BJ (cell line): ENCODE measurements at regions not wholly inside any gene's neighbourhood (a gene's known extent, or its start where the extent isn't known, plus 50 kb on each side); places are given as distances from the start of the nearest gene placed in this dataset.

Experiments used
- CTCF ChIA-PET: fragments of 350-600 bp; formaldehyde crosslinking; extraction: SDS; loops from one replicate; lab custom pipeline; 2021; ENCODE audit warnings: antibody characterized with exemption, inconsistent platforms; lab: Yijun Ruan, JAX
- POLR2A ChIA-PET: fragments of 300-600 bp; sonication (Branson Sonifier 250); formaldehyde crosslinking; extraction: SDS; loops from one replicate; lab custom pipeline; 2021; ENCODE audit warnings: antibody characterized with exemption; lab: Charles Lee
- DNase-seq: peaks from one replicate; pipeline ENCODE4 v3.0.0-alpha.2; 2011; ENCODE audit warnings: low read depth
- H3K27me3 ChIP-seq: 2 replicates; pipeline ENCODE4 v1.6.0; 2011; ENCODE audit warnings: low read length; ENCODE audit not compliant: control insufficient read depth, insufficient read depth
- H3K36me3 ChIP-seq: 2 replicates; pipeline ENCODE4 v1.5.1; 2011; ENCODE audit warnings: low read length; ENCODE audit not compliant: control insufficient read depth, insufficient read depth
- H3K4me3 ChIP-seq: 2 replicates; pipeline ENCODE4 v1.5.1; 2011; ENCODE audit warnings: low read depth, mild to moderate bottlenecking, control low read depth, low read length
- CTCF ChIP-seq: IDR thresholded peaks from 2 replicates; pipeline ENCODE4 v1.5.1; 2011; ENCODE audit warnings: low read depth, mild to moderate bottlenecking, control low read depth, inconsistent platforms, low read length, moderate library complexity; ENCODE audit not compliant: insufficient read depth

DNA sequence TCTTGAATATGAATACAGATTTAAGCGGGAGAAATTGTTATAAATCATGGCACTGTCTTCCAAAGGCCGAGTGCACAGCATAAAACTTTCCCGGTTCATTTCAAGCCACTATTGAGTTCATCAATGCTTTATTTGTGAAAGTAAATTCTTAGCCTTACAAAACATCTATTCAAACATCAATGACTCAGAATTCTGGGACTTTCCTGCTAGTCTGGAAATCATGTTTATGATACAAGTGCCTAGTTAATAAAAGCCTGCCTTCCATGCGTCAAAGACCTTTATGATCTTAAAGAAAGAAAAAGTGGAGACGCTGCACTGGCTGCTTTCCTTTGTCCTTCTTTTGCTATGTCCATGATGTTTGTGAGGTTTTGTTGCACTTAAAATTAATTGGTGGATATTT, 137.7 kb downstream of the SETD4 start:
- no peaks in the 10 kb centered on the region for H3K36me3 ChIP-seq
- TF ChIP-seq CTCF, result no peak
- POLR2A ChIA-PET, result no interaction called here
- CTCF ChIA-PET, result no interaction called here
- DNase-seq, result no peak
- no peaks in the 10 kb centered on the region; the same call in none of the 2 replicates for H3K27me3 ChIP-seq
- no peak overlapping the region for H3K4me3 ChIP-seq

DNA sequence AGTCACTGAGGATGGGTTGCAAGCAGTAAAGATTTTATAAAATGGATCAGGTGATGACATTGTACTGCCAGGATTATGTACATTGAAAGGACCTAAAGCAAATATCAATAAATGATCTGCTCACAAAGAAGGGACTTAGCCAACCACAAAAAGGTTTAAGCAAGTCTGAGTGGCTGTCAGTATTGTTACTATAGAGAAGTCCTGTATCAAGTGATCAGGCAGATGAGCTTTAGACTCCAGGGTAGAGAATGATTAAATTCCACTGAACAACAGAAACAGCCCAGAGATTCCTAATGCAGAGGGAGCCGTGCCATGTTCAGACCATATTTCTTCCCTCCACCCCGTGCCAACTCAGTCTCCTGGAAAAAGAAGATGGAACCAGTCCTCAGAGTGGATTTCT, 138.9 kb downstream of the SETD4 start:
- CTCF ChIA-PET, result no interaction called here
- Histone ChIP-seq H3K36me3 (no peaks in the 10 kb centered on the region), H3K27me3 (no peaks in the 10 kb centered on the region; the same call in none of the 2 replicates), H3K4me3 (no peak overlapping the region)
- TF ChIP-seq CTCF, result no peak
- no peak for DNase-seq
- POLR2A ChIA-PET, result no interaction called here

GRCh38 chr21:35920436-35920835, 139.9 kb downstream of the SETD4 start:
- ChIA-PET POLR2A (no interaction called here), CTCF (no interaction called here)
- no peaks in the 10 kb centered on the region for H3K36me3 ChIP-seq
- no peak overlapping the region for H3K4me3 ChIP-seq
- DNase-seq, result no peak
- no peaks in the 10 kb centered on the region; the same call in none of the 2 replicates for H3K27me3 ChIP-seq
- no peak for TF ChIP-seq CTCF

- Histone ChIP-seq H3K27me3 (peaks cover 2% of the 10 kb centered on the region), H3K4me3 (no peak overlapping the region), H3K36me3 (no peaks in the 10 kb centered on the region)
- ChIA-PET CTCF (interaction anchor here (0.8 kb wide), 1 partner anchor 12 kb away, joined by 3 read pairs; no protein-coding TSS in a partner anchor), POLR2A (no interaction called here)
- TF ChIP-seq CTCF, result no peak
- DNase-seq, result no peak
Observed at GRCh38 chr21:35915030-35915429, 145.3 kb downstream of the SETD4 start.

- H3K4me3 ChIP-seq, result no peak overlapping the region
- ChIA-PET POLR2A (no interaction called here), CTCF (interaction anchor here (2.0 kb wide), 1 partner anchor 12 kb away, joined by 5 read pairs; no protein-coding TSS in a partner anchor)
- no peaks in the 10 kb centered on the region for H3K36me3 ChIP-seq
- no peak for TF ChIP-seq CTCF
- peaks cover 2% of the 10 kb centered on the region for H3K27me3 ChIP-seq
- no peak for DNase-seq
Observed at GRCh38 chr21:35911412-35912191, 148.7 kb downstream of the SETD4 start.
